GM21390 (cell line): ENCODE measurements at regions not wholly inside any gene's neighbourhood (a gene's known extent, or its start where the extent isn't known, plus 50 kb on each side); places are given as distances from the start of the nearest gene placed in this dataset.

Experiments
- ATAC-seq: cut with Tn5 transposase; IDR thresholded peaks from one replicate; pipeline ENCODE4 v1.9.1; 2021; ENCODE audit not compliant: unreplicated experiment

- ATAC-seq = no peak
Measured at GRCh38 chr5:73339711-73340110, 108.9 kb downstream of the FOXD1 start.

GRCh38 chr5:73339051-73339575 lies 109.5 kb downstream of the FOXD1 start:
- ATAC-seq = no peak

DNA sequence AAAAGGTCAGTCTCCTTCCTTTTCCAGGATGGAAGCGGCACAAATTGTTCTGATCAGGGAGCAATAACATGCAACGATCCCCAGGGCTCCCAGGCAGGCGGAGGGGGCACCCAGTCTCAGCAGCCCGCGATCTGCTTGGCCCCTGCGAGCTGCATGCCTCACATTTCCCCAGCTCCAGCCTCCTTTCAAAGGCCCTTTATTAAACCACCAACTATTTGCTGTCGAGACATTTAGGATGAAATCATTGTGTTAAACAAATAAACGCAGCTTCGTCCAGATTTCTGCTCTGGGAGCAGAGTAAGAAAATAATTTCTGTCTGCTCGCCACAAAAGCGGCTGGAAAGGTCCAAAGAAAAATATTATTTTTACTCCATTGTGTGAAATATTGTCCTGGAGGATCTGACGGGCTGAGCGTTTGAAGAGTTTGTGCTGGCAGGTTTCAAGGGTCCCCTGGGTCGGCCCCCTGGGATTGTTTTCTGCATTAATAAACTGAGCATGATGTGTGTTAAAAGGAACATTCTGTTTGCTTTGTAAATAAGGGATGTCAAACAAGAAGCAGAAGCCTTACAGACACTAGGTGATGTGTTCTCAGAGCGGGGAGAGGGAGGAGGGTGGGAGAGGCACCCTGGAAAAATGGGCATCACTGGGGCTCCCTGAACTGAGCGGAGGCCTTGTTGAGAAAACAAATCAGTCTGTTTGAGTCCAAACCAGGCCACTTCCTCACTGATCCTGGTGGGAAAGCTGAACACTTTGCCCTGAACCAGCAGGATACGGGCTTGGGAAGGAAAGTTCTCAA lies 110.1 kb downstream of the FOXD1 start:
- no peak for ATAC-seq

DNA sequence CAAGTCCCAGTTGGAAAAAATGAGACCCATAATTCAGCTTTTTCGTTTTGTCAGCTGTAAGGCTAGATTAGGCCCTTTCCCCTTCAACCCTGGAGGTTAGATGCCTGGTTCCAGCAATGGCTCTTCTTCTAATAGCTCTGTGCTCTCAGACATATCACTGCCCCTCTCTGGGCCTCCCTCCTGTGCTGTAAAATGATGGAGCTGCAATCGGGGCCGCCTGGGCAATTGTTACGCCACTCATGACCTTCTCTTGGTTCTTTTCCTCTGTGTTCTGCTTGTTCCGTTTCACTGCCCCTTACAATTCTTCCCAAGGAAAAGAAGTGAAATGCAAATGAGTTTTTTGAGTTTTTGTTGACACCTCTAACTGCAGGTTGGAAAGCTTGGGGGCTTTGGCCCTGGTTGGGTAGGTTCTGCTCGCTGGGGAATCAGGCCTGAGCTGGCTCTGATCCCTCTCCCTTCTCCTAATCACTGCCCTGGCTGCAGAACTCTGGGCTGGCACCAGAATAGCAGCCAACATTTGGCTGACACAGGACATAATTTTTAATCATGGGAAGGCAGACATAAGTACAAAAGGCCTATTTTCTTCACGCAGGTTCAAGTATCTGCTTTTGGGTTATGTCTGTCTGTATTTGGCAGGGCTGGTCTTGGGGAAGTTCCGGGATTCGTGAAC lies 110.9 kb downstream of the FOXD1 start:
- ATAC-seq = no peak

DNA sequence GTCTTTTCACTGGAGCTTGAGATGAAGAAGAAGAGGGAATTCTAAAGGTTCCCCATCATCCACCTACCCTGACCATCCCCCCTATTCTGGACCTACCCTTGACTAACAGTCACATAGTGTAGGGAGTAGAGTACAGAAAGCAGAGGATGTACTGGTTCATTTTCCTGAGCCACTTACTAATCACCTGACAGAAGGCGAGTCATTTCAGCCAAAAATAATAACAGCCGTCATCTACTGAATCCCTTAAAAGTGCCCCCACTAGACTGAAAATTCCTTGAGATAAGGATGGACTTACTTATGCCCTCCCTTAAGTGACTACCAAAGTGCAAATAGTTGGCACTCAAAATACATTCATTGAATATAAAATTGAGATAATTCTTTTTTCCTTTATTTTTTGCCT lies 112.2 kb downstream of the FOXD1 start:
- ATAC-seq = no peak

DNA sequence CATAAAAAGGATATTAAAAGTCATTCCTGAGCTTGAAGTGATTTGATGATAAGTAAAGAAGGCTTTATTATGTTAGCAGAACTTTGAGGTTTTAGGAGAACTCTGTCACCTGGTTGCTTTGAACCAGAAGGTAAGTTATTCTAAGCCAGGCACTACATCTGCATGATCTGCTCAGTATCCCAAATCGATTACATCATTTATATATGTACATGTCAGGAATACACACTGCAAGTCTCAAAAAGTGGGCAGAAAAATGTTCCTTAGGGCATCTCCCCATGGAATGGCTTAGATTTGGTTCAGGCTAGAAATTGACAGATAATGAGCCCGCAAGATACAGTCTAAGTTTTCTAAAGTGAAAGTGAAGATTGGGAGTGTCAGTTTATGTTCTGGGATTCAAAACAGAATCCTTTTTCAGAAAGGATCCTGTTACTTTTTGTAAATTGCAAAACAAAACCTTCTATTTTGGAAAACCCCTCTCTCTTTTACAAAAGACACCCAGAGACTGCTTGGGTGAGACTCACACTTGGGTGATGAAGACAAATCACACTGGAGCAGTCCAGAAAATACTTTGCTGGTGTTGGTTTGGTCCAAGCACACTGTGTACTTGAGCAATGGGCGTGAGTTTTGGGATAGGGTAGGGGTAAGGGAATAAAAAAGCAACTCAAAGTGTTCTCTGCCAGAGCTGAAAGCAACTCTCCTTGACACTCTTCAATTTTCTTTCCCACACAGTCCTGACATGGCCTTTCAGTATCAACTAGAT lies 114.5 kb downstream of the FOXD1 start:
- ATAC-seq = no peak

- ATAC-seq = no peak
Measured at GRCh38 chr5:73330613-73331012, 118.0 kb downstream of the FOXD1 start.

DNA sequence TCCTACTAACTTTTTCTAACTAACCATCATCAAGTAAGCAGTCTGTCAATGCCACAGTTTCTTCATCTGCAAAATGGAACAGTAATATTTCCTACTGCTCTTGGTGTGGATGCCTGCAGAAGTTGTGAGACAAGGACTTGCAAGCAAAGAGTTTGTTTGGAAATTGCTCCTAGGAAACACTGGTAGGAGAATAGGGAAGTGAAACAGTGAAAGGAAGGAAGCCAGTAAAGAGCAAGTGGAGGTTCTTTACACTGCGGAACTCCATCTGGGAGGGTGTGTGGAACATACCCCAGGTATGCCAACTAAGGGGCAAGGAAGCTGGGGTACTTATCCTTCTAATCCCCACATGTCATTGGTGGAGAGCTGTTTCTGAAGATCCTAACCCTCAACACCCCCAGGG lies 119.9 kb downstream of the FOXD1 start:
- no peak for ATAC-seq

DNA sequence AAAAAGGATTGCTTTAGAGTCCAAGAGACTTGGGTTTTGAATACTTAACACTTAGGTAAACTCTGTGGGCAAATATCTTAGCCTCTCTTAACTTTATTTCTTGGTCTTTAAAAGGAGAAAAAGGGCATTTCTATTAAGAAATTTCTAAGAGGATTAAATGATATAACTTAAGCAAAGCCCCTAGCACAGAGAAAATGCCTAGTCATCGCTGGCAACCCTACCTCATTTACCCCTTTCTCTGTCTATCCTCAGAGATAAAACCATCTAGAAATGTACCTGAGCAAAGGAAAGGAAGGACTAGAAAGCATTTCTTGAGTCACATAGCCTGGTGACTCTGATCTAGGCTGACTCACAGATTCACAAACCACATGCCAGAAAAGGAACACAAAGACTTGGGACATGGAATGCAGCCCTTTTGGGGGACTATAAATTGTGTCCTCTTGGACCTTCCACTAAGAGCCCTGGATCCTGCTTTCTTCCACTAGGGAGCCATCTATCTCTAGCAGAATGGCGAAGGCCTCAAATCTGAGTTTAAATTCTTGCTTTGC lies 120.6 kb downstream of the FOXD1 start:
- no peak for ATAC-seq

DNA sequence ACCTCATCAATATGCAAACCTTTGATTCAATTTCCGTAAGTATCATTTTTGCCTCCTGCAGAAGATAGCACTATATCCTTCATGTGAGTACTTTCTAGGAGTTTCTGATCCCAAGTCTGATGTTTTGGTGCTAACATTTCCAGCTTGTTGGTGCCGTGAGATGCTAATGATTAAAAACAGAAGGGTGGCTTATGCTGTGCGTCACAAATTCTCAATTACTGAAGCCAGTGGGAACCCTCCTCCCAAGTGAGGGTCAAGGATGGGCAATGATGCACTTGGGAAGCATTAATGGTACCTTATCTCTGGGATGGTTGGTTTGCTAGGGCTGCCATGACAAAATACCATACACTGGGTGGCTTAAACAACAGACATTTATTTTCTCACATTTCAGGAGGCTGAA lies 123.0 kb downstream of the FOXD1 start:
- no peak for ATAC-seq

GRCh38 chr5:73323466-73323865 lies 125.1 kb downstream of the FOXD1 start:
- ATAC-seq = no peak

GRCh38 chr5:73322437-73323076 lies 126.0 kb downstream of the FOXD1 start:
- ATAC-seq = no peak

GRCh38 chr5:73321757-73322436 lies 126.7 kb downstream of the FOXD1 start:
- no peak for ATAC-seq

DNA sequence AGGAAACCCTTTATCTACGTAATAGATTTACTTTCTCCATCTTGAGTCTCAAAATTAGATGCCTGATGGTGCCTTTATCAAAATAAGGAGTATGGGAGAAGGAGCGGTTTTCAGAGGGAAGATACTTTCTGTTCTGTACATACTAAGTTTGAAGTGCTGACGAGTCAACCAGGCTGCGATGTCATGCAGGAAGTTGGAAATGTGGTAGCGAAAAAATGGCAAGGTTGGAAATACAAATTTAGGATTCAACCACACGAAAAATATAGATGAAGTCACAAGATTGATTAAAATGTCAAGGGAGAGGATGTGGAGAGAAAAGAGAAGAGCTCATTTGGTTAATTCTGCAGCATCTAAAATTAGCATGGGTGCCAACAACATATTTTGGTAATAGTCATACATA lies 129.5 kb downstream of the FOXD1 start:
- no peak for ATAC-seq

- no peak for ATAC-seq
Measured at GRCh38 chr5:73318308-73318719, 130.3 kb downstream of the FOXD1 start.

- no peak for ATAC-seq
Measured at GRCh38 chr5:73317523-73317922, 131.1 kb downstream of the FOXD1 start.

DNA sequence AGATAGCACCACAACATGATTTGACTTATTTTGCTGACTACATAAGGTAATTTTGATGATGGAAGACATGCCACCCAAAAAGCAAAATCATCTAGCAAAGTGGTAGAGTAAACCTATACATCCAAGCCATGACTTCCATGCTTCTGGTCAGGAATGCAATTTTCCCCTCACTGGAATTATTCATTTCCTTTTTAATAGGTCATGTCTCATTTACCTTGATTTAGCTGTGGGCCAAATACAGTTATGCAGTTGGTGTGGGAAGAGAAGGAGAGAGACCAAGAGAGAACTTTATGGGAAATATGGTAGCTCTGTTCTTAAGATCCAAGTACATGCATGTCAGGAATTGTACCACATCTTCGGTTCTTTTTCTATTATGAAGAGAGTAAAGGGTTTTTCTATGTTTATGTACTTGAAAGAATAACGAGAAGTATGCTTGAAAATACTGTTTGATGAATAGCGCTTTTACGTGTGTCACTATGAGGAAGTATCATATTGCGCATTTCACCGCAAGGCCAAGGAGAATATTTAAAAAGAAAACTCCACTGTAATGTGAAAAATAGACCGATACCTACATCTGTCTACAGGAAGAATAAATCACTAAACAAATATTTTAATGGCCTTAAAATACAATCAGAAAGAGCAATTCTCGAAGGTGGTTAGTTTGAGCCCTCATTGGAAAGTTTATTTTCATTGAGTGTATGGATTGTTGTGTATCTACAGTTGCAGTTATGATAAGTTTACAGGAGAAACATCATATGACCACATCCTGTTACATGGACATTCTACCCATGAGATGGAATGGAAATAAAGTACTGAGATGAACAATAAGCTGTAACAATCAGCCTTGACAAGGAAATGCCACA lies 134.0 kb downstream of the FOXD1 start:
- no peak for ATAC-seq

- no peak for ATAC-seq
Measured at GRCh38 chr5:73312872-73313510, 135.6 kb downstream of the FOXD1 start.
